ENCODE measurements at regions not wholly inside any gene's neighbourhood (a gene's known extent, or its start where the extent isn't known, plus 50 kb on each side); places are given as distances from the start of the nearest gene placed in this dataset.

- TF ChIP-seq CTCF (IDR thresholded peaks at IDR 0.05 in 2 of 3, conservative IDR thresholded peaks at IDR 0.05 in 1 of 3; ENCODE audit: borderline replicate concordance in 1 of 3, insufficient read depth in 1 of 3, low read depth in 2 of 3, low read length in 2 of 3) (no peak), POLR2A (IDR thresholded peaks at IDR 0.05; ENCODE audit: borderline replicate concordance, extremely low read depth, insufficient read depth, insufficient read length) (no peak), FOSL1 (IDR thresholded peaks at IDR 0.05; ENCODE audit: low read depth) (no peak), CEBPB (IDR thresholded peaks at IDR 0.05; ENCODE audit: low read depth) (no peak), EZH2 (IDR thresholded peaks at IDR 0.05) (no peak), POLR2AphosphoS5 (IDR thresholded peaks at IDR 0.05; ENCODE audit: low read depth, low read length) (no peak), EZH2phosphoT487 (IDR thresholded peaks at IDR 0.05; ENCODE audit: borderline replicate concordance) (no peak)
- TF ChIP-seq, protein P1, sequence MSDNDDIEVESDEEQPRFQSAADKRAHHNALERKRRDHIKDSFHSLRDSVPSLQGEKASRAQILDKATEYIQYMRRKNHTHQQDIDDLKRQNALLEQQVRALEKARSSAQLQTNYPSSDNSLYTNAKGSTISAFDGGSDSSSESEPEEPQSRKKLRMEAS (IDR thresholded peaks at IDR 0.05): no peak
These were observed 1064.4 kb downstream of the PCDH7 start for GRCh38 chr4:31784558-31784957.

Measured in HCT116 (cell line).